GM18517 (cell line): ENCODE measurements at regions not wholly inside any gene's neighbourhood (a gene's known extent, or its start where the extent isn't known, plus 50 kb on each side); places are given as distances from the start of the nearest gene placed in this dataset.

Source experiments
- ATAC-seq: cut with Tn5 transposase; IDR thresholded peaks from one replicate; pipeline ENCODE4 v1.9.1; 2021; ENCODE audit warnings: mild to moderate bottlenecking, moderate library complexity; ENCODE audit not compliant: unreplicated experiment

DNA sequence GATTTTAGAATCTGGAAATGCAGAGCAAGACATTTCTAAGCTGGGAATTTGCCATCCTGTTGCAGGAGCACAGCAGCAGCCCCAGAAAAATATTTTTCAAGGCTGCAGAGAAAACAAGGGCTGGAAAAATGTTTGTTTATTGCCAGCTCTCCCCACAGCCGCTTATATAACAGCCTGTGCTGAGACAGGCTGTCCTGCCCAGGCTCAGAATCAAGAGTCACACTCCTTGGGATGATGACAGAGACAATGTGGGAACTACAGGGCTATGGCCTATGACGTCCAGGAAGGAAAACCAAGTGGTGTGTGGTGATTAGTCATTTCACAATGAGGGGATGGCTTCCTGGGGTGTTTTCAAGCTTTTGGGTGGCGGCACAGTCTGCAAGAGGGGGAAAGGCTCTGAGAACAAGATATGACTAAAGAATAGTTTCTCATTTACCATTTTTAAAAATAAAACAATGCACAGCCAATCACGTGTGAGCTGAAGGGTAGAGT, 136.3 kb upstream of the SERP2 start:
- no peak for ATAC-seq

DNA sequence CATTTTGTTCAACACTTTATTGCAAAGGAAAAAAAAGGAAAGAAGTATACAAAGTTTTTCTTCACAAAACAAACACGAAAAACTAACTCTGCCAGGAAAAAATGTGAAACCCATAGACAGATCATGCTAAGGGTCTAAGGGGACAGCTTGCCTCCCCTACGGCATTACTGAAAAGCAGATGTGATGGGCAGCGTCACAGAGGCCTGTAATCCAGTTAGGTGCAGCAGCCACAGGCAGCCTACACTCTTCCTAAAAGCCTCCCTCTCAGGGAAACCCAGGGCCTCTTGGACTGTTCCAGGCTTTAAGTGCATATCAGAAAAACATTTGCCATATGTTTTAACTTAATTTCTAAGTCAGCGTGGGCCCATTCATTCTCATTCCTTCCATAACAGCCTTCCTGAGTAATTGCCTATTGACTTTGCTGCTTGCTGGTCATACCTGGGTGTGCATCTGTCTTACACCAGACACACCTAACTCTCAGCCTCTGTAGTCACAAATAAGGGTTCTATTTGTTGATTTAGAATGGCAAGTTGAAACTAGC, 135.7 kb upstream of the SERP2 start:
- no peak for ATAC-seq

DNA sequence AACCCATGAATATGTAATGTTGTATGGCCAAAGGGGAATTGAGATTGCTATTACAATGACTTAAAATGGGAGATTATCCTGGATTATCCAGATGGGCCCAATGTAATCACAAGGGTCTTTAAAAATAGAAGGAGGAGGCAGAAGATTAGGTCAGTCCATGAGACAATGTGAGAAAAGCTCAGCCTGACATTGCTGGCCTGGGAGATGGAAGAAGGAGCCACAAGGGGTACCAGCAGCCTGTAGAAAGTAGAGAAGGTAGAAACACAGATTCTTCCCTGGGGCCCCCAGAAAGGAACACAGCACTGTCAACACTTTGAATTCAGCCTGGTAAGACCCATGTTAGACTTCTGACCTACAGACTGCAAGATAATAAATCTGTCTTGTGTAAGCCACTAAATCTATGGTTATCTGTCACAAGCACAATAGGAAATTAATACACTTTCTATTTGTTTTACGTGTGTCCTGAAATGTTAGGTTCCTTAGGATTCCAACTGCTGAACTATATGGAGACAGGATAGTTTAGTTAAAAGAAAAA, 132.9 kb upstream of the SERP2 start:
- ATAC-seq, result no peak

DNA sequence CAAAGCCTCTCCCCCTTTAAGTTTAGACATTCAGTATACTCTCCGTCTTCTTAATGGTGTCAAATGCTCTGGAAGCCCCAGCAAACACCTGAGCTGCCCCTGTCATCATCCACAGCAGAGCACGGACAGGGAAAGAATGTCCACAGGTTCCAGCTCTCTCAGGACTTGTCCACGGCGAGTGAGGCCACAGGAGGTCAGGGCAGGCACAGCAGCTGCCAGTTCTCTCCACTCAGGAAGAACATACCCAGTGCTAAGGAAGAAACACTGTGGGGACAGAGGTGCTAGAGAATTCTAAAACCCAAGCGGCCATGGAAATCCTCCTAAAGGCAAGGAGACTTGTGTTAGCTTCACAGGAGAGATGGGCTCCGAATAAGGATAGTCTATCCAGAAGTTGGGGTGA, 132.0 kb upstream of the SERP2 start:
- ATAC-seq, result no peak

DNA sequence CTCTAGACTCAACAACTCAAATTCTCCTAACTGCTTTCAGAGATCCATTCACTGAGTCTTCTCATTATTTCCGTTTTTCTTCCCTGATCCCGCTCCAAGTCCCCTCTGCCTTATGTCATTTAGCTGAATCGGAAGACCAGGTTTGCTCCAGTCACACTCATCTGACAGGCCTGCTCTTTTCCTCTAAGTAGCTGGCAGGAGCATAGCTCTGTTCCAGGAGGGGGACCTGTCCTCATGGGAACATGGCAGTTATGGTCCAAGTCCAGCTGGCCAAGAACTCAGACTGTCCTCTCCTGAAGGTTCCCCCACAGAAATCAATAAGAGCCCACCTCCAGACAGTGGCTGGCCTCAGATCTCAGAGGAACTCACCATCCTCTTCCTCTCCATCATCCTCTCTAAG, 130.9 kb upstream of the SERP2 start:
- ATAC-seq, result no peak

DNA sequence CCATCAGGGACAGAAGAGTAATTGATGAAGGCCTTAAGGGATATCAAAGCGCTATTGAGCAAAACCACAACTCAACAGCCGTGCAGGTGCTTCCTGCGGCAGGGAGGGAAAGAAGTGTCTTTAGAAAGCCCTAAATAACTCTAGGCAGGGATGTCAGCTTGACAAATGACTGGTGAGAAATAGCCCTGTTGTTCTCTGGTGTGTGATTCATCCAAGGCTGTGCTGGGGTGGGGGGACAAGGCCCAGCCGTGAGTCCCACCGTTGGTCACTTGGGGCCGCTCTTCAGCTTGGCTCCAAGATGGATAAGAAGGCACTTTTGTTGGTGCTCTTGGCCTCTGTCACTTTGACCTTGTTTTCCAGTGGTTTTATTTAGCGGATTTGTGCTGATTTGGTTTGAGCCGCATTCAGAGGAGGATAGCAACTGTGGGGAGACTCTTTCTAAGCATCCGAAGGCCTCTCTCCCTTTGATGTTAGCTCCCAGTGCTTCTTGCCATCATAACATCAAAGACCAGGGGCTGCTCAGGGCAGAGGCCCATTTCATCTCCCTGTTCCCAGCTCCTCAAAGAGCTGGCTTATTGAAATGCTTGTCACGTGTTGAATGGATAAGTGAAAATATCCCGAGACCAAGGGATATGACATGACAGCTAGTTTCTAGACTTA, 130.3 kb upstream of the SERP2 start:
- ATAC-seq, result no peak

DNA sequence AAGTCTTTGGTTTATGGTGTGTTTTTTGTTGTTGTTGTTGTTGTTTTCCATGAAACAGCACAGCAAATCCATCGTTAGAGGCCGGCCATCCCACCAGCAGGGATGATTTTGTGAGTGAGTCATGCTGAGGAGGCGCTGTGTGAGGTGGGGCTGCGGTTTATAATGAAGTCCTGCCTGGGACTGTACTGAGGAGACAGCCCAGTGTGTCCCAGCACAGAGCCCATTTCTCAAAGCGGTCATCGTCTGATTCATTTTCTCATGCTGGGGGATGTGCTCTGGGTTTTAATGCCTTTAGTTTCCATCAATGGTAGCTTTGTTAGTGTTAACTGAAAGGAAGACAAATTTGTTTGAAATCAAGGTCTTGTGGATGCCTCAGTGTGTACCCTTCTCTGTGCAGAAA, 129.3 kb upstream of the SERP2 start:
- ATAC-seq, result no peak

DNA sequence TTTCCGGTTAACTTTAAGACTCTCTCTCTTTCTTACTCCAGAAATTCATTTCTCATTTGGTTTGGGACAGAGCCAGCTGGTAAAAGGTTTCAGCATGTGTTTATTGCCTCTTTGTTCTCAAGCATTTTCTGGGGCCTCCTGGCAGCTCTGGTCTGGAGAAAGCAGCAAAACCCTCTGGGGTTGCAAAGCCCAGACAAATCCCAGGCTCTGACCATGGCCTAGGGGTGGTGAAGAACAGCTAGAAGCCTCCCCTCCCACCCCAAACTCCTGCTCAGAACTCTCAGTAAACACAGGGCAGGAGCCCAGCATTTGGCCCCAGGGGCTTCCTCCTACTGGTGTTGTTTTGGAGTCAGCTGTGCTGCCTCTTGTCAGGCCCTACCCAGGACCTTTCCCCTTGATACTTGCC, 124.2 kb upstream of the SERP2 start:
- no peak for ATAC-seq

DNA sequence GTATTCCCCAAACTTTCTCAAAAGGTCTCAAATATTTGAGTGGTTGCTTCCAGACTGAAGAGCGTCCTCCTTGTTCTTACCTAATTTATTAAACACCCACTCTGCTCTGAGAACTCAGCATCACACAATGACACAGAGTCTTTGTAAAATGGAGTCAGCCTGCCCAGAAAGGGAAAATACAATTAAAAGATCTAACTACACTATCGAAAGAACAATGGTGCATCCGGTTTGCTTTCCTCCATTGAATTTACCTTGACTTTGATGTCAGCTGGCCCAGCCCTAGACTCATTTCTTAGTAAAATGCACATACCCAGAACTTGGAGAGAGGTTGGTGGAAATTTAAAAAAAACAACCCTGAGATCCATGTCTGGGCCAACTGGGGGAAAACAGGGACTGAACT, 120.7 kb upstream of the SERP2 start:
- no peak for ATAC-seq

DNA sequence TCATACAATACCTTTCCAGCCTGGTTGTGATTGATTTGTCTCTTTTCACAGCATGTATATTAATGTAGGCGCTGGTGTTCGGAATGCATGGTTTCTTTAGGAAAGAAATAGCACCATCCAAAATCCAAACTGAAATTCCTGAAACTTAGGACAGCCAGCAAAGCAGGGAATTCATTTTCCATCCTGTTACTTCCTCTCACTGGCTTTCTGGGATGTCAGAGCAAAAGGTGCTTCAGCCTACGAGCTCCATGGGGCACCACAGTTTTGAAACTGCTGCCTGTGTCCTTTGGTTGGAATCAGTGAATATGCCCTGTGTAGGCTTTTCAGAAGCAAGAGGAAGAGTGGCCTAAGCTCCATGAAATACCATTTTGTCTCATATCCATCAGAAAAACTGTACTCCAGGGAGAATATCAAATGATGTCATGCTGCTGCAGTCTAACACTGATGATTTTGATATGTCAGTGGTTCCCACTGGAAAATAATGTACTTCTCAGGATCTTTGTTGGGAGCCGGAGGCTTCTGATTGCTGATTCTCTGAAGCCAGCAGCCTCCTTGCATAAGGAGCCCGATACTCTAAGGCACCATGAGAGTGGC, 117.8 kb upstream of the SERP2 start:
- no peak for ATAC-seq

DNA sequence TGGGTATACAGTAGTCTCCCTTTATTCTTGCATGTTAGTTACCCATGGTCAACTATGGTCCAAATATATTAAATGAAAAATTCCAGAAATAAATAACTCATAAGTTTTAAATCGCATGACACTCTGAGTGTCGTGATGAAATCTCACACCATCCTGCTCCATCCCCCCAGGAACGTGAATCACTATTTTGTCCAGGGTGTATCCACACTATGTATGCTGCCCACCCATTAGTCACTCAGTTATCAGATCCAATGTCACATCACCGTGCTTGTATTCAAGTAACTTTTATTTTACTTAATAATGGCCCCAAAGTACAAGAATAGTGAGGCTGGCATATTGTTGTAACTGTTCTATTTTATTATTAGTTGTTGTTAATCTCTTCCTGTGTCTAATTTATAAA, 115.8 kb upstream of the SERP2 start:
- no peak for ATAC-seq

DNA sequence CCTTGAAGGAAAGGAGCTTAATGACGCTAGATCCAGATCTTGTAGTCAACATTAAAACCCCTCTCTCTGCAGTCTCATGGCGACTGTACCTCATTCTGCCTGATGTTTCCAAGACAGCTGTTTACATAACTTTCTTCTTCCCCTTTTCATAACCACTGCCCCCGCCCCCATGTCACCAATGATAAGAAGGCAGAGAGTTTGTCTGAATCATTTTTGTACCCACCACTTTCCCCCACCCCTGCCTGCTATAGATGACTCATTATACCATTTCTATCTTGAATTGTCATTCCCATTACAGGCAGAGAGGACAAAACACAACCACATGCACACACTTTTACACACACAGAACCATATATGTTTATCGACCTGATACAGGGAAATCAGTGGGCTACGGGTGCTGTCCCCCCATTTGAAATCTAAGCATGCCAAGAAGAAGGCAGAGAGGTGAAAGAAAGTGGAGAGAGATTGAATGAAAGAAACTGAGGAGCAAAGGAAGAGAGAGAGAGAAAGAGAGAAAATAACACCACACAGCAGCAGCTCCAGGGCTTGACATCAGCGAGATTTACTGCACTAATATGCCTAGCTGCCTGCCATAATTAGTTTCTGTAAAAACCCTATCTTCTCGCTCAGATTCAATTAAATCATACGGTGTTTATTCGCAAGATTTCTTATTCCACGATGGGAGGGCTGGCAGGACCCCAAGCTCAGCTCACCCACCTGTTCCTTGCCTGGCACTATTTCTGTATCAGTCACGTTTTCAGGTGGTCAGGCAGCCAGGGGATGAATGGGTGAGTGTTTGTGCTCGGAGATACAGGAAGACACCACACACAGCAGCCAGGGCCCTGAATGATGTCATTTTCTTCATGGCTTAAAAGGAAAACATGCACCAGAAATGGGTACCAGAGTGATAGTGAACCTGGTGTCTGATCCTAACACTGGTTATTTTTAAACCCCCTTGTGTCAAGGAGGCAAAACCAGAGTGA, 114.3 kb upstream of the SERP2 start:
- ATAC-seq, result peak; percentile 83

DNA sequence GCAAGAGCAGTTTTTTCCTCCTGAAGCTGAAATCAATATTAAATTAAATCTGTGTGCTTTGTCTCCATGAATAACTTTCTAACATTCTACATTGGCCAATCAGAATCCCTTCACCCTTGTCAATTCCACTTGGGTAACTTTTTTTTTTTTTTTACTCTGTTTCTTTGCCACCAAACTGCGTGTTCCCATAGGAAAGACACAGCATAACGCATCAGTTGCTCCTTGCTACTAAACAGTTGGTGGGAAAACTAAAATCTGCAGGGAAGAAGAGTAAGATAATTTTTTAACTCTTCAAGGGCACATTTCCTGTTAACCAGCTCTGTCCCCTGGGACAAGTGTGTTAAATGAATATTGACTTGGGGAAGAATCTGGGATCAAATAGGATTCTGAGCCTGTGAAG, 113.3 kb upstream of the SERP2 start:
- no peak for ATAC-seq

DNA sequence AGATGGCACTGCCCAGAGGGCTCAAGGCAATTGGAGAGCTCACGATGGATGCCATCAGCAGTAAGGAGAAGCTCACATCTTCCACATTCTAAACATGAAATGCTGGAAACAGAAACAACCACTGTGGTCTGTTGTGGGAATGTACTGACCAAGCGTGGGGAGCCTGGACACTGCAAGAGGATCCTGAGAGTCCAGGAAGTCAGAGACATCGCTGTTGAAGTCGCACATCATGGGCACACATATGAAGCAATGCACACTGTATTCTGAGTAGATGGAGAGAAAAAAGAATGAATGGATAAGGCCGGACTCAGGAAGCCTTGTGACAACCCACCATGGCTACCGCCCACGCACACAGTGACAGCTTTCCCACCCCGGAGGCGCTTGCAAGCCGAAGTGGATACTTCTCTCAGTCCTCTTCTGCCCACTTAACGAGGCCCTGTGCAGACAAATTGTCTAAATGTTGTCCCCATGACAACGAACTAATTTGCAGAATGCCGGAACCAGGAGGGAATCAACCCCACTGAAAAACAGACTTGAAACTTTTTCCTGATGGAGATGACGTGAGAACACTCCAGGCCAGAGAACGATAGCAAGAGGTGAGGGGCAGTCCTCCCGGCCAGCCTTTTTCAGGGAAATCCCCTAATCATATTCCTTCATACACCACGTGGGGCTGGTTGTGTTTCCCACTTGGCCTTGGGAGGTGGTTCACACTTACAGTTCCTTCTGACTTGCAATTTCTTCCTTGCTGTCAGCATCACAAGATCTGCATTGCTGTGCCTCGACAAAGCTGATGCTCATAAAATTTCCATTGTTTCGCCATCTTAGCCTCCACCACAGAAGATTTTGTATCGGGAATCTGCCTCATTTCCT, 109.6 kb upstream of the SERP2 start:
- no peak for ATAC-seq

DNA sequence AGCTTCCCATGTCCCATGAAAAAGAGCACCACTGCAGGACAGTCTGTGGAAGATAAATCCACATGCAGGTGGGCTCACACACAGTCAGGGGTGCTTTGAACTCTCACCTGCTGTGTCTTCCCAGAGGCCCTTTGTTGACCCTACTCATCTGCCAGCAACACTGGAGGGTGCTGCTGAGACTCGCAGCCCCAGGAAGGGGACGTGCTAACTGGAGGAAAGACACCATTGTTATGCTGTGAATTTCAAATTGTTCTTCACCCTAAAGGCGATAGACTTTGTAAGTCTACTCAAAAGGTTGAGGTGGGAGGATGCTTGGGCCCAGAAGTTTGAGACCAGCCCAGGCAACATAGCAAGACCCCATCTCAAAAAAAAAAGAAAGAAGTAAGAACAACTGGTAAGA, 107.3 kb upstream of the SERP2 start:
- ATAC-seq, result no peak

DNA sequence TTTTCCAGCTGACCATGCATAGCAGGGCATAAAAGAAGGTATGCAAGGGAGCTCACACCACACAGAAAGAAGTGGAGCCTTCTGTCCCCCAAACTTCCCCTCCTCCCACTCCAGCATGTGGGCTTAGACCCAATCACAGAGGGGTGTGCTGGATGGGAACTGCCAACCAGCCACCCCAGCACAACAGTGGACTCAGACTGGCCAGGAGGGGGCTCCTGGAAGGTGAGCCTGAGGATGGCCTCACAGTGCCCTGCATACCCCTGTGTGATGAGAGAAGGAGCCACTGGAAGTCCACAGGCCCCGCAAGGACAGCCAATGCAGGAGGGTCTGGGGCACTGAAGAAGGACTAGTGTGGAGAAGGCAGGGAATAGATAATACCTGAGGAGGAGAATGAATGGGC, 106.9 kb upstream of the SERP2 start:
- ATAC-seq, result no peak

DNA sequence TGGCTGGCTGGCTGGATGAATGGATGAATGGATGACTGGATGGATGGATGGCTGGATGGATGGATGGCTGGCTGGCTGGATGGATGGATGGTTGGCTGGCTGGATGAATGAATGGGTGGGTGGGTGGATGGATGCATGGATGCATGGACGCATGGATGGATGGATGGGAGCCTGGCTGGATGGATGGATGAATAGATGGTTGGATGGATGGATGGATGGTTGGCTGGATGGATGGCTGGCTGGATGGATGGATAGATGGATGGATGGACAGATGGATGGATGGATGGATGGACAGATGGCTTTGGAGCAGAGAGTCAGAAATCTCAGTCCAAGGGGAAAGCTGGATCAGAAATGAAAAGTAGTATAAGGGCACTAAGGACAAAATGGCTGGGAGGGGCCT, 106.4 kb upstream of the SERP2 start:
- no peak for ATAC-seq

DNA sequence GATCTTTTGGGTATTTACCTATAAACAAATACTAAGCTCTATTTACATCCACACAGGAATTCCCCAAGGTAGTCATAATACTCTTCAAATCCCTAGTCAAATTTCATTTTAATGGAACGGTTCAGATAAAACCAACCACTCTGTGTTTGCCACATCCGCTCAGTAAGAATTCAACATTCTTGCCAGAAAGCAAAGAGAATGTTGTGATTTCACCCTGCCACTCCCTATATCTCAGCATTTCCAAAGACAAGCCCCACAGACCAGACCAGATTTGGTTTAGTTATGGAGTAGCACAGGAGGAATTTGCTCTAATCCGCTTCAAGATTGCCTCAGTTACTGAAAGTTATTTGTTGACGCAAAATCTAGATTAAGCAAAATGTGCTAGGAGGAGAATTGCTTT, 105.6 kb upstream of the SERP2 start:
- no peak for ATAC-seq

DNA sequence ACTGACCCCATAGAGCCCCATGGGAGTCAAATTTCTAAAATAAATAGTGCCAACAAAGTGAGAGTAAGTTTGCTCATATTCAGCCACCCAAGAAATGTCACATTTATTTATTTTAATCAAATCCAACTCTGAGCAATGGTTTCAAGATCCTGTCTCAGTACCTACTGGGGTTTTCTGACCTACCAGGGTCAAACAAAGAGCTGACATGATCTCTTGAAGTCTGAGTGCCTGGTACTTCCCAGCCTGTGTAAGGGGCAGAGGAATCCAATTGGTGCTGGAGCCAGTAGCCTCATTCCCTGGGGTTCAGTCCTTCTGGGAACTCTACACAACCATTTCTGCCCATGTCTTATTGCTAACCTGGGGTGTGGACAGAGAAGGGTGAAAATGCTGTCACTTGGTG, 104.6 kb upstream of the SERP2 start:
- ATAC-seq, result no peak

DNA sequence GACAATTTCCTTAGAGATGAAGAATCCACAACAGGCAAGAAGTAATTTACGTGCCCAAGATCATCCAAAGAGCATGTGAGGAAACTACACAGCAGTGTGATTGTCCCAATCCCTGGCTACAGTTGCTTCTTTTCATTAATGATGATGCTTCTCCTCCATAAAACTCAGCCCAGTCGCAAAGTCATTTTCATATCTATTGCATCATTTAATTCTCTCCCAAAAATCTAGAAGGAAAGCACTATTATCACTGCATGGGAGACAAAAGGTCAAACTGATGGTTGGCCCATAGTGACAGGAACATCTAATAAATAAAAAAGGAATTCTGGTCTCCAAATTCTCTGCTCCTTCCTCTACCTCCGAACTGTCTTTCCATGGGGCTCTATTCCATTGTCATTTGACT, 103.5 kb upstream of the SERP2 start:
- no peak for ATAC-seq
